HG03558 (cell line): ENCODE measurements at regions not wholly inside any gene's neighbourhood (a gene's known extent, or its start where the extent isn't known, plus 50 kb on each side); places are given as distances from the start of the nearest gene placed in this dataset.

ENCODE experiments used
- ATAC-seq: cut with Tn5 transposase; IDR thresholded peaks from one replicate; pipeline ENCODE4 v1.9.1; 2021; ENCODE audit warnings: moderate number of reproducible peaks; ENCODE audit not compliant: unreplicated experiment; ENCODE audit errors: extremely low read depth

DNA sequence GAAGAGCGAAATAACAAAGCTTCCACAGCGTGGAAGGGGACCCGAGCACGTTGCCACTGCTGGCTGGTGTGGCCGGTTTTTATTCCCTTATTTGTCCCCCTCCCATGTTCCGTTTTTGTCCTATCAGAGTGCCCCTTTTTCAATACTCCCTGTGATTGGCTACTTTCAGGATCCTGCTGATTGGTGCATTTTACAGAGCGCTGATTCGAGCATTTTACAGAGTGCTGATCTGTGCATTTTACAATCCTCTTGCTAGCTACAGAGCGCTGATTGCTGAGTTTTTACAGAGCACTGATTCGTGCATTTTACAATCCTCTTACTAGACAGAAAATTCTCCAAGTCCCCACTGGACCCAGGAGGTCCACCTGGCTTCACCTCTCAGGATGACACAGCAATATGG is 250.9 kb upstream of the EPHA5 start:
- ATAC-seq, result no peak

DNA sequence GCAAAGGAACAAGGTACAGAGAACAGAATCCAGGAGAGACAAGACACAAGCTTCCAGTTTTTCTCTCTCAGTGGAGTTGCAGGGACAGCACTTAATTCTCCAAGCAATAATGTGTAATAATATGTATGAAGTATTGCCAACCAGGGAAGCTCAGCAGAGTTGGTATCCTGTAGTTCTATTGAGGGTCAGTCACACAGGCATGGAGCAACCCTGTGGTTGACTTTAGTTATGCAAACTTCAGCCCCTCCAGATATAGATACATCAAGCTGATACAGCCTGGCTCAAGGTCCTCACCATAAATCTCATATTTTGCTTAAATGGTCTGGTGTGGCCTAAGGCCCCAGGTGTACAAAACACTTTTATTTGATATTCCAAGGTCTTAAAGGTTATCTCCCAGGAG is 248.6 kb upstream of the EPHA5 start:
- no peak for ATAC-seq

DNA sequence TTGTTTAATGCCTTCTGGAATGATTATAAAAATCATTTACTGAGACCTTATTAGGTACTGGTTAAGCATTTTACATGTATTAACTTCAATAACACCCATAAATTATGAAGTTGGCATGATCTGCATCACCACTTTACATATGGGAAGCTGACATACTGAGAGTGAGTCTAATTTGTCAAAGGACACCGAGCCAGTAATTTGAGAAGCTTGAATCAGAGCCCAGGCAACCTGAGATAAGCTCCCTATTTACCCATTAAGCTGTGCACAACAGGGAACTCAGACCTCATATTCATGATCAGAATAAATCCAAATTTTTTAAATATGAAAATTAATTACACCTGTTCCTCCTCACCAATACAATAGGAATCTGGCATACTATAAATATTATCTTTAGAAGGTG is 247.9 kb upstream of the EPHA5 start:
- ATAC-seq, result no peak

DNA sequence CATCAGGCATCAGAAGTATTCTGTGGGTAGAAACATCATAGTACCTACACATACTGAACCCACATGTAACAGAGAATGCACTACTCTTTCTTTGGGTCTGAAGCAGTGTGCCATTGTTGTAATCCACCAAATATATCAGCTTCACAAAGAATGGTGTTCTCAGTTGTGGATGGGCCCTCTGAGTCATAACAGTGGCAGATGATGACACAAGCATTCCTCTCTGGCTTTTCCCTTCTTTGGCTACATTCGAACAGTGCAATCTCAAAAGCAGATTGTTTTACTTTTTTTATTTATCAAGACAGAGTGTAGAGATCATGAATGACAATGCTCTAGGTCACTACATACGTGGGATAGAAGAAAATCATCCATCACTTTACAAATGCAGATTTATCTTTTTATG is 247.2 kb upstream of the EPHA5 start:
- ATAC-seq, result no peak

DNA sequence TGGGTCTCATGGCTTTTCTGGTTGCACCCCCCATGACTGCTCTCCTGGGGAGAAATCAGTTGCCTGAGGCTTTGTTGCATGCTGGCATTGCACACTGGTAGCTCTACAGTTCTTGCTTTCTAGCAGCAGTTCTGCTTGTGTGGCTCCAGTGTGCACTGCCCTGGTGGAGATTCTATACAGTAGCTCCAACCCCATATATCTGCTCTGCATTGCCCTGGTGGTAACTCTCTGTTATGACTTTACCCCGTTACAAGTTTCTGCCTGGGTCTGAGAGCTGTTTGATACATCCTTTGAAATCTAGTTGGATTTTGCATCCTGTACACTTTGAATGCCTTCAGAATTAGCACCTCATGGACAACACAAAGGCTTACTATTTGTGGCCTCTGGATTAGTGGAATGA is 241.4 kb upstream of the EPHA5 start:
- ATAC-seq, result no peak

DNA sequence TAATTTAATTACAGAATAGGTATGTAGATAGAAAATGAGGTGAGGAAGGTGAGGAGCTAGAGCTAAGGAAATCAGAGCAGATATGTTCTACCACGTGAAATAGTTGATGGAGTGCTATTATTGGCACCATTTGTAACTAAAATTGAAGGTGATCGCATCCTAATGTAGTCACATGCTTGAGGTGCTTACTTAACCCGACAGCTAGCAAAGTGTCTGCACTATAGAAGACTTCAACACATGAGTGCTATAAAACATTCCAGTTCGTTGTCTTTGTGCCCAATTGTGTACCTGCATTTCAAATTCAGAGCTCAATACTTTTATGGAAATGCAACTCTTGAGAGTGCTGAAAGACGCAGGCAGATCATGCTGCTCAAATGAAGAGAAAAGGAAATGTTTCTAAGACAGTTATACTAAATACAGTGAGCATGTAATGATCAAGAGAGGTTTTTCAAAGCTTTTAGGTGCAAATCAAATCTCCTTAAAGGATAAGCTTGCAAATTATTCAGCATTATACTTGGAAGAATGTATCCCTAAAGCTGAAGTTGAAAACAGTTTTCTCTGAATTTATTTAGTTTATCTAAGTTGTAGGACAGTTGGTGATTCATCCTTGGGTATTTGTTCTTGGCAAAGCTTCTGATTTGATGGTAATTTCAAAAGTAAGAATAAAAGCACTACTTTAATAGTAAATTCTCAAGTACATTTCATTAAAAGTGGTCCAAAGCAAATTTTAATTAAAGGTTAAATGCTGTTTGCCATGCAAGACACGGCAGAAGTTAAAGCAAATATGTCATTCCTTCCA is 223.9 kb upstream of the EPHA5 start:
- no peak for ATAC-seq

DNA sequence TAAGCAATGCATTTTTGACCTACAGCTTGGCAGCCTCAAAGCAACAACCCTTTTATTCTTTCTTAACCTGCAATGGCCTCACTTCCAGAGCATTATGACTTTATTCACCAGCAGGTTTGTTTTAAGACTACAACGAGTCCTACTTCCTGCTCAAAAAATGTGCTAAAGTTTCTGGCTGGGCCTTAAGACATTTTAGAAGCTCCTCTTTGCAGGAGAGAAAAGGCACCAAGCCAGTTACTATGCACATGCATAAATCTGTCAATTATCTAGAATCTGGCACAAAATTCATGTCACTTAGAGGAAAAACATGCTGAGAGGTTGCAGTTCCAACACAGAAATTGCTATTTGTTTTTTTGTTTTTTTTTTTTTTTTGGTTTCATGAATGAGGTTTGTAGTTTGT is 223.0 kb upstream of the EPHA5 start:
- ATAC-seq, result no peak

DNA sequence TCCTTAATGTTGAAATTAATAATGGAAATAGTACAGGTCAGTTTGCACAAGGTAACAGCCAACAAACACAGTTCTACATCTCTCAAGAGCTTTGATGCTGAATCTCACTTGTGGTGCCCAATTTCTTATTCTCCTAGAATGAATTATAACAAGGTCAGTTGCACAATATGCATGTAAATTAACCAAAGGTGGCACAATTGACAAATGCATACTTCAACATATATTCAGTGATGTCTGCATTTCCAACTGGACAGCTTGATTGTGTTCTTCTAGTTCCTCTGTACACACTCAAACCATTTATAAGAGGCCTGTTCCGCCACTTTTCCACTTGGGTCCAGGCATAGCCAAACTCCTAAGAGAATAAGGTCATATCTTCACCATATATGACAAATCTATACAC is 210.3 kb upstream of the EPHA5 start:
- ATAC-seq, result no peak

DNA sequence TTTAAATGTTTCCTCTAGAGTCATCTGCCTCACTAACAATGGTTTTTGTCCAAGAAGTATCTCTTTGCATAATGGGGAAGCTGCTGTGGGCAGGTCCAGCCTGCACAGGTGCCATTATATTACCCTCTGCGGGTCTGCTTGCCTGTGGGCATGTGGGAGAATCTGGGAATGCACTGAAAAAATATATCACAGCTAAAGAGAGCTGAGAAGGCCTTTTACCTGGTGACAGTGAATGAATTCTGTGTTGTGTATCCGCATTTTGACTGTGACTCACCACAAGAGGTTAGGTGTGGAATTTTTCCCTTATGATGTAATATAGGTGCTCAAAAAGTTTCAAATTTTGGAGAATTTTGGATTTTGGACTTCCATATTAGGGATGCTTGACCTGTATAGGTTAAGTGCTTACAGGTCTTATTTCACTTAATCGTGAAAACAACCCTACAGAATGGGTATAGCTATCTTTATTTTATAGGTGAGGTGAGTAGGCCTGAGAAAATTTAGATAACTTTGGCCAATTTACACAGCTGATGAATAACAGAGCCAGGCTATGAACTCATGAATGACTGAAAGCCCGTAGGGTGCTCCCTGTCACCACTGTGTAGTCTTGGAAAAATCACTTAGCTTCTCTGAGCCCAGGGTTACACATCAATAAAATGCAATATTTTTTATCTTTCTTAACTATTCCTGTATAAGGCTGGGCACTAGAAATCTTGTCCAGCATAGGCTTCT is 198.0 kb upstream of the EPHA5 start:
- ATAC-seq, result no peak

DNA sequence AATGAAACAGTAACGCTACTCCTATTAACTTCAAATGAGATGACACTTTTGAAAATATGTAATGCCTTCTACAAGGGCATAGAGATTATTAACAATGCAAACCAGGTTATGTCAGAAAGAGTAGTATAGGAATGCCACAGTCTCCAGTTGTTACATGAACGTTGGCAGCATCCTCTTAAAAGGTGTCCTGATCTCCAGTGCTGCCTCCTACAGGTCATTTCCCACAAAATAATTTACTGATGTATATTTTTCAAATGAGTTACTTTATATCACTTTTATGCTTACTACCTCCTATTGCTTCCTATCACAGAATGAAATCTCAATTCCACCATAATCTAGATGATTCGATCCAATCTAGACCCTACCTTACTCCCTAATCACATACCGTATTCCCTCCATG is 195.2 kb upstream of the EPHA5 start:
- no peak for ATAC-seq

DNA sequence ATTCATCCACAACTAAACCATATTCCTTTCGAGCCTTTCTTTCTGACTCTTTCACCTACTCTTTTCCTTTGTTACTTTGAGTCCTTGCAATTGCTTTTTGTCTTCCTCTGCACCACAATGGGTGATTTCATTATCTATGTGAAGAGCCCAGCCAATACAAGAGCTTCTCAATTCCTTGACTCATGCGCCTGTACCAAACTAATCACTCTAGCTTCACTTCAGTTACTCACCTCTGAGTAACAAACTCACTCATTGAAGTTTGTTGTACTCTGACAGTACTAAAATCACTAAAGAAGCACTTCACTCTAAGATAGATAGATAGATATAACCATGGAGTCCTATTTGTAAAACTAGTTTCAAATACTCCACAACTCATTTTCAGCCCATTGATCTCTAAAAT is 191.7 kb upstream of the EPHA5 start:
- no peak for ATAC-seq

DNA sequence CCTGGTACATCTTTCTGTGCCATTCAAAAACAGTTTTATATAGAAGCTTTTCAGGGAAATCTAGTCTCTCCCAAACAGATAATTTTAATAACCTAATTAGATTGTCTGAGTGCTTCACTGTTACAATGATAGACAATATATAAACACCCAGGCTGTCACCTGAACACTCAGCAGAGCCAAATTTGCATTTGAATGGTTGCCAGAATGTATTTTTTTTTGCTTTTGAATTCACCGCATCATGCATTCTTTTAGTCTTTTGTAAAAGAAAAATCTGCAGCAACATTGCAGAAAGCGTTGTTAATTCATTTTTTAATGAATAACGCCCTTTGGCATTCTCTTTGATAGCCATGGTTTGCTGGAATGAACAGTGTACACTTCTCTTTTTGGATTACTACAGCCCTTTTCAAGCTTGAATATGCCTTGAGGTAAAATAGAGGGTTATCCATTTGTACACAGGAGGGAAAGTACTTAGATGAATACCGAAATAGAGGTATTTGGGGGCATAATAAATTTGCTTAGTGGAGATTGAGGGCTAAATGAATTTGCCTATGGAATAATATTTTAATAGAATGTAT is 175.0 kb upstream of the EPHA5 start:
- ATAC-seq, result no peak

DNA sequence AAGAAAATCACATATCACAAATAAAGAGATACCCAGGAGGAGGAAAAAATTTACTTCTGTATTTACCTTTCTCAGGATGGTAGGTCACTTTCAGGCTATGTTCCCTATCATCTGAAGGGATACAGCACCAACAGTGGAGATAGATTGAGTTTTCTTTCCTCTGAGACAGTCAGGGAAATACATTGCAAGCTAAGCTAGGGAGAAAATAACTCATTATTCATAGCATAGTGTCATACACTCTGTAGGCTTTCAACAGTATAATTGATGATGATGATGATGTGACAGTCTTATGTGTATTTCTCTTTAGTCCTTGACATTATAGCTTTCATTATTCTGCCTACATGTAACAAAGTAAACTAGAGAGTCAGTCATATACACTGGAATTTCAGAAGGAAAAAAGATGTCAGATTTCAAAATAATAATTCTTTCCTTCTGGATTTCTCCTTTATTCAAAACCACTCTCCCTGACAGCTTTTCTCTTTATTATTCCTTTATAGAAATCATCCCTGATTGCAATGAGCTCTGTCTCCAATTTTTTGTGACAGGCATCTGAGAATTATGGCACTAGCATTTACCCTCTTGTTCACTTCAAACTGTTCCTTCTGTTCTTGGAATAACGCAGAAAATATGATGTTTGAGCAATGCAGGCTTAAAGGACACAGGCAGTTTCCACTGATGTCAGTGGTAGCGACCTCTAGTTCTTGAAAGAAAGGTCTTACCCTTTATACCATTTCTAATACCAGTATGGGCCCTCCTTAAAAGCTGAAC is 169.1 kb upstream of the EPHA5 start:
- no peak for ATAC-seq

DNA sequence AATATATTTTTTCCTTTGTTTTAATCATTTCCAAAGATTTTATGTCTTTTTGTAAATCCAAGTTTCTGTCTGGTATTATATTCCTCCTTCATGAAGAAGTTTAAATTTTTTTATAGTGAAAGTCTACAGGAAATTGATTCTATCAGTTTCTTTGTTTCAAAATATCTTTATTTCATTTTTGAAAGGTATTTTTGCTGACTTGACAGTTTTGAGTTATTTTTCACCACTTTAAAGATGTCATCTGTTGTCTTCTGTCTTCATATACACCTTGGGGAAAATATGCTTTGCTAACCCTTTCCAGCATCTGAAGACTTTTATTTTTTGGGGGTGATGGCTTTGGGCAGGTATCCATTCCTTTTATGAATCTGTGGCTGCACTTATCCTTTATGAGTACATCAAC is 164.4 kb upstream of the EPHA5 start:
- ATAC-seq, result no peak

DNA sequence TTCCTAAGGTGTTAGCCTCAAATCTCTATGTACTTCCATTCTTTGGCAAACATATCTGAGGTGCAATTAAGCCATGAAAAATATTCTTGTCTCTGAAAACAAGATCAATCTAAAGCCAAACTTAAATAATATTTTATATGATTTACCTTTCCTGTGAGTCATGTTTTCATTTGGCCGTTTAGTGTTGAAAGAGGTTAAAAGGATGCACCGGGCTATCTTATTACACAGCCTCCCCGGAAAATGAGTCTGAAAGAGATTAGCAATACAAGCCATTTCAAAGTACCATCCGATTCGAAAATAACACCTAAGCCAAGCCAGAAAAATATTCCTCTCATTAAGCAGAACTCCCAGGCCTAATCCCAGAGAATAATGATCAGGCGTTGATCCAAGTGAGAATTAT is 161.5 kb upstream of the EPHA5 start:
- no peak for ATAC-seq

DNA sequence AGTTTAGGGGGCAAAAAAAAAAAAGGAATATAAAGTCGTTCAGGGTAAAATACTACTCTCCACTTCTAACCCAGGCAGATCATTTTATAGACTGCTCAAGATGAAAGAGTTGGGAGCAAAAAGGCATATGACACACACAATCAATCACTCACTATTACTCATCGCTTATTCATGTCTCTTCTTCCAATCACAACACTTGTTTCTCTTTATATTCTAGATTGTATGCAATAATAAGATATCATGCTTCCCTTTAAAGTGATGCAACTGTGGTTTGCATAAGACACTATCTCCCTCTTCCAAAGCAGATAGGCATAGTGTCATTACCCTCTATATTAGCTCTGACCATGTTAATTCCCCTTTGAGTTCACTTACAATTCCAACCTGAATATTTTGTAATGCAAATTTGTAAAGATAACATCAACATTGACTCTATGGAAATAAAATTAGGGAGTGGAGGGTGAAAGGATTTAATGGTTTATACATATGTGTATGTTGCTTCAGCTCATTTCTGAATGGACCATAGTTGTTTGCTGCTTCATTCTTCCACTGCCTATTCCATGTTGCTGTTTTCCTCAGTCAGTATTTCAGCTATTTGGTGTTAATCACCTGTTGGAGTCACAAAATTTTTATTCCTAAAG is 154.9 kb upstream of the EPHA5 start:
- ATAC-seq, result no peak

DNA sequence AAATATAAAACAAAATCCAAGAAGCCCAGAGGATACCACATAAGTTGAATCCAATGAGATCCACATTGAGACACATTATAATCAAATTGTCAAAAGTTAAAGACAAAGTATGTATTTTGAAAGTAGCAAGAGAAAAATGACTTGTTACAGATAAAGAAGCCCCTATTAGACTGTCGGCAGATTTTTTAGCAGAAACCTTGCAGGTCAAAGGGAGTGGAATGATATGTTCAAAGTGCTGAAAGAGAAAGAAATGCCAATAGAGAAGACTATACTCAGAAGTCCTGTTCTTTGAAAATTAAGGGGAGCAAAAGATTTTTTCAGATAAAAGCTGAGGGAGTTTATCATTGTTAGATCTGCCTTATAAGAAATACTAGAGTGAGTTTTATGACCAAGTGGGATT is 148.9 kb upstream of the EPHA5 start:
- ATAC-seq, result no peak

DNA sequence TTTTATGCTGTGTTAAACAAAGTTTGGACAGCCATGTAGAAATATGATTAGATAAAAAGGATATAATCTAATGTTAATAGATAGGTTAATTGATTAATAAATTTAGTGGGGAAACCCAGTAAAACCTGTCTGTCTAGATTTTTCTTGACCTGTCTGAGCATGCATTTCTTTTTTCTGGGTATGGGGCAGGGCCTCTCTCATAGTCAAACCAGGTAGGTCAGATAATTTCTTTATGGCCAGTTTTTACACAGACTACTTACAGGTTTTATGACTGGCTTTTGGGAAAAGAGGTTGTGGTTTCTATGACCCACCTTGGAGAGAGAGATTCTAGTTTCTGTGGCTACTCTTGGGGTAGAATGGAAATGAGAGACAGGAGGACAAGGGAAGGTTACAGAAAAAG is 135.6 kb upstream of the EPHA5 start:
- ATAC-seq, result no peak

DNA sequence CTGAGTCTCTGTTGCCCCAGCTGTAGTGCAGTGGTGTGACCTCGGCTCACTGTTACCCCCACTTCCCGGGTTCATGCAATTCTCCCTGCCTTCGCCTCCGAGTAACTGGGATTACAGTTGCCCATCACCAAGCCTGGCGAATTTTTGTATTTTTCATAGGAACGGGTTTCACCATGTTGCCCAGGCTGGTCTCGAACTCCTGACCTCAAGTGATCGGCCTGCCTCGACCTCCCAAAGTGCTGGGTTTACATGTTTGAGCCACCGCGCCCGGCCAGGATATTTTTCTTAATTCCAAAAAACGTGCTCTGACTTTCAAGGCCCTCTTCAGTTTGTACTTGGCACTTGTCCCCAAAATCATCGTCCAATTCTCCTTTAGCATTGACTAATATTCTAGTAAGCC is 129.2 kb upstream of the EPHA5 start:
- ATAC-seq, result no peak

DNA sequence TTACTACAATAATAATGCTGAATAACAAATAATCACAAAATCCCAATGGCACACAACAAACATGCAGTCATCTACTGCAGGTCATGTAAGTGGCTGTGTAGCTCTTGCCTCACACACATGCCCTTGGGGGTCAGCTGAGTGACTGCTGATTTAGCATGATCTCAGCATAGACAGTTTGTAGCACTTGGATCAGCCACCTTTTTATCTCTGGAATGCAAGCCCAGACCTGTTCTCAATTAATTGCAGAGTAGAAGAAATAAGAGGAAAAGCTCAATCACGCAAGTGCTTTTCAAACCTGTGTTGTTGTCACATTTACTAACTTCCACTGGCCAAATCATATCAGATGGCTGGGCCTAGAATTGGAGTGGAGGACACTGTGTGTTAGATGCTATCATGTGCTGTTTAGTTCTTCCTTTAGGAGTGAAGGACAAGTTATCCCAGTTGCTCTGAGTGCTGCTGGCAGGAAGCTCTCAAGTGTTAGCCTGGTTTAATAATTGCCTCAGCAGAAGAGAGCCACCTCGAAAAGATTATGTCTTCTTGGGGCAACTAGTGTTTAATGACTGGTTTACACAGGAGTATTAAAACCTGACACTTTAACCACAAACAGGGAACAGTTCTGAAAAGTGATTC is 128.3 kb upstream of the EPHA5 start:
- no peak for ATAC-seq
